NCI-H82 treated with DMSO at 0.1 percent for 48 hours (cell line): ENCODE measurements at regions not wholly inside any gene's neighbourhood (a gene's known extent, or its start where the extent isn't known, plus 50 kb on each side); places are given as distances from the start of the nearest gene placed in this dataset.
"Not testable (repeated sequence)": the region's sequence is repeated elsewhere in the genome, so short reads cannot be mapped to it uniquely, and the experiment has no call there.

ENCODE experiments used
- DNase-seq: peaks from one replicate; lab custom pipeline; 2025; ENCODE audit not compliant: unreplicated experiment; lab: John Stamatoyannopoulos, UW

GRCh38 chr18:68153821-68154220, 561.1 kb downstream of the TMX3 start:
- not testable (repeated sequence) for DNase-seq

- DNase-seq, result no peak
Observed at GRCh38 chr18:68152770-68153169, 562.1 kb downstream of the TMX3 start.

GRCh38 chr18:68150961-68151360, 563.9 kb downstream of the TMX3 start:
- no peak for DNase-seq

GRCh38 chr18:68148863-68149262, 566.0 kb downstream of the TMX3 start:
- no peak for DNase-seq

- DNase-seq, result no peak
Observed at GRCh38 chr18:68147728-68148127, 567.2 kb downstream of the TMX3 start.

GRCh38 chr18:68121826-68122225, 593.1 kb downstream of the TMX3 start:
- DNase-seq, result no peak

- DNase-seq, result no peak
Observed at GRCh38 chr18:68121308-68121707, 593.6 kb downstream of the TMX3 start.

- no peak for DNase-seq
Observed at GRCh38 chr18:68114989-68115388, 598.5 kb upstream of the DSEL start.

GRCh38 chr18:68104036-68104435, 587.5 kb upstream of the DSEL start:
- DNase-seq, result no peak

GRCh38 chr18:68103561-68103960, 587.0 kb upstream of the DSEL start:
- no peak for DNase-seq

GRCh38 chr18:68102117-68102516, 585.6 kb upstream of the DSEL start:
- DNase-seq, result no peak

- DNase-seq, result no peak
Observed at GRCh38 chr18:68098655-68099054, 582.1 kb upstream of the DSEL start.

GRCh38 chr18:68086481-68086880, 570.0 kb upstream of the DSEL start:
- no peak for DNase-seq

GRCh38 chr18:68085251-68085650, 568.7 kb upstream of the DSEL start:
- no peak for DNase-seq

- no peak for DNase-seq
Observed at GRCh38 chr18:68083776-68084175, 567.3 kb upstream of the DSEL start.

- DNase-seq, result no peak
Observed at GRCh38 chr18:68083131-68083530, 566.6 kb upstream of the DSEL start.

- DNase-seq, result no peak
Observed at GRCh38 chr18:68072744-68073143, 556.2 kb upstream of the DSEL start.

GRCh38 chr18:68060871-68061270, 544.4 kb upstream of the DSEL start:
- no peak for DNase-seq

GRCh38 chr18:68056936-68057335, 540.4 kb upstream of the DSEL start:
- no peak for DNase-seq

- no peak for DNase-seq
Observed at GRCh38 chr18:68054669-68055068, 538.1 kb upstream of the DSEL start.

- DNase-seq, result no peak
Observed at GRCh38 chr18:68053290-68053689, 536.8 kb upstream of the DSEL start.

GRCh38 chr18:68041327-68041726, 524.8 kb upstream of the DSEL start:
- no peak for DNase-seq

GRCh38 chr18:68040198-68040597, 523.7 kb upstream of the DSEL start:
- DNase-seq, result no peak
